Ishikawa (cell line): ENCODE measurements at regions not wholly inside any gene's neighbourhood (a gene's known extent, or its start where the extent isn't known, plus 50 kb on each side); places are given as distances from the start of the nearest gene placed in this dataset.

ENCODE experiments used
- CEBPB ChIP-seq: IDR thresholded peaks from 2 replicates; pipeline ENCODE4 v1.6.1; 2012
- EGR1 ChIP-seq: IDR thresholded peaks from 2 replicates; pipeline ENCODE4 v1.6.1; 2012
- EP300 ChIP-seq: IDR thresholded peaks from 2 replicates; pipeline ENCODE4 v1.6.1; 2012; ENCODE audit warnings: borderline replicate concordance
- NFIC ChIP-seq: IDR thresholded peaks from 2 replicates; pipeline ENCODE4 v1.6.1; 2012
- TAF1 ChIP-seq: IDR thresholded peaks from 2 replicates; pipeline ENCODE4 v1.6.1; 2012; ENCODE audit warnings: low read depth, mild to moderate bottlenecking
- TCF12 ChIP-seq: IDR thresholded peaks from 2 replicates; pipeline ENCODE4 v1.6.1; 2012; ENCODE audit warnings: low read depth
- TEAD4 ChIP-seq: IDR thresholded peaks from 2 replicates; pipeline ENCODE4 v1.6.1; 2012
- YY1 ChIP-seq: IDR thresholded peaks from 2 replicates; pipeline ENCODE4 v1.6.1; 2012; ENCODE audit warnings: low read depth
- TF ChIP-seq, protein P1 (sequence below): IDR thresholded peaks from 2 replicates; pipeline ENCODE4 v1.6.1; 2012
- TF ChIP-seq, protein P2 (sequence below): IDR thresholded peaks from 2 replicates; pipeline ENCODE4 v1.6.1; 2012

DNA sequence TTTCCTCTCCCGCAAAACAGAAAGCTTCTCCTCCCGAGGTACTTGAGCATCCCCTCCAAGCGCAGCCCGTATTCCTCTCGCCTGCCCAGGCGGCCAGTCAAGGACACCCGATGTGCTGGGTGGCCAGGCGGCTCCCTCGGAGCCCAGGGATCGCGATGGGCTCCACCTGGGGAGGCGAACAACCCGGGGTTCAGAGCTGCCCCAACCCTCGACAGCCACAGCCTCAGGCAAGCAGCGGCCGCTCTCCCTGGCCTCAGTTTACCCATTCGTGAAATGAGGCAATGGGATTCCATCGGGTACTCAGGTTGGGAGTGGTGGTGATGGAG, 147.4 kb downstream of the CYP26A1 start:
- TF ChIP-seq TAF1 (no peak), EGR1 (no peak), CEBPB (no peak), EP300 (no peak), NFIC (no peak), YY1 (no peak), TCF12 (no peak), TEAD4 (no peak)
- TF ChIP-seq, protein P1, sequence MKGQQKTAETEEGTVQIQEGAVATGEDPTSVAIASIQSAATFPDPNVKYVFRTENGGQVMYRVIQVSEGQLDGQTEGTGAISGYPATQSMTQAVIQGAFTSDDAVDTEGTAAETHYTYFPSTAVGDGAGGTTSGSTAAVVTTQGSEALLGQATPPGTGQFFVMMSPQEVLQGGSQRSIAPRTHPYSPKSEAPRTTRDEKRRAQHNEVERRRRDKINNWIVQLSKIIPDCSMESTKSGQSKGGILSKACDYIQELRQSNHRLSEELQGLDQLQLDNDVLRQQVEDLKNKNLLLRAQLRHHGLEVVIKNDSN, result no peak
- TF ChIP-seq, protein P2, sequence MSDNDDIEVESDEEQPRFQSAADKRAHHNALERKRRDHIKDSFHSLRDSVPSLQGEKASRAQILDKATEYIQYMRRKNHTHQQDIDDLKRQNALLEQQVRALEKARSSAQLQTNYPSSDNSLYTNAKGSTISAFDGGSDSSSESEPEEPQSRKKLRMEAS, result no peak
